ENCODE measurements at regions not wholly inside any gene's neighbourhood (a gene's known extent, or its start where the extent isn't known, plus 50 kb on each side); places are given as distances from the start of the nearest gene placed in this dataset.

- Histone ChIP-seq H3K9me3 (ENCODE audit: insufficient read depth, low read length) (no peaks in the 10 kb centered on the region; the same call in 1 of the 2 replicates), H3K4me1 (ENCODE audit: low read length) (no peaks in the 10 kb centered on the region), H4K20me1 (ENCODE audit: insufficient read depth, low read length) (no peaks in the 10 kb centered on the region), H3K4me3 (ENCODE audit: low read length) (no peak overlapping the region), H3K36me3 (replicated peaks; ENCODE audit: low read depth, low read length) (no peaks in the 10 kb centered on the region), H3K4me2 (ENCODE audit: low read length) (no peak overlapping the region), H2AFZ (ENCODE audit: low read depth, low read length) (no peak overlapping the region), H3K27ac (ENCODE audit: low read length) (no peak overlapping the region), H3K9ac (ENCODE audit: low read length) (no peak overlapping the region), H3K79me2 (ENCODE audit: low read length) (no peaks in the 10 kb centered on the region), H3K27me3 (ENCODE audit: low read depth, low read length) (no peaks in the 10 kb centered on the region)
- no peak for TF ChIP-seq EZH2phosphoT487 (IDR thresholded peaks at IDR 0.05; ENCODE audit: low read depth)
- no peak for TF ChIP-seq CTCF (IDR thresholded peaks at IDR 0.05; ENCODE audit: low read depth, low read length)
Measured at GRCh38 chr13:105537113-105537512, 998.3 kb downstream of the EFNB2 start.

GRCh38 chr13:105530468-105530867 is 1005.0 kb downstream of the EFNB2 start:
- H3K9ac ChIP-seq (ENCODE audit: low read length) = no peak overlapping the region
- H4K20me1 ChIP-seq (ENCODE audit: insufficient read depth, low read length) = no peaks in the 10 kb centered on the region
- H3K4me3 ChIP-seq (ENCODE audit: low read length) = no peak overlapping the region
- no peaks in the 10 kb centered on the region for H3K36me3 ChIP-seq (replicated peaks; ENCODE audit: low read depth, low read length)
- TF ChIP-seq EZH2phosphoT487 (IDR thresholded peaks at IDR 0.05; ENCODE audit: low read depth) (no peak), CTCF (IDR thresholded peaks at IDR 0.05; ENCODE audit: low read depth, low read length) (no peak)
- H3K79me2 ChIP-seq (ENCODE audit: low read length) = no peaks in the 10 kb centered on the region
- H3K4me1 ChIP-seq (ENCODE audit: low read length) = no peaks in the 10 kb centered on the region
- no peak overlapping the region for H3K27ac ChIP-seq (ENCODE audit: low read length)
- no peak overlapping the region for H3K4me2 ChIP-seq (ENCODE audit: low read length)
- no peaks in the 10 kb centered on the region for H3K9me3 ChIP-seq (ENCODE audit: insufficient read depth, low read length)
- H3K27me3 ChIP-seq (ENCODE audit: low read depth, low read length) = no peaks in the 10 kb centered on the region
- H2AFZ ChIP-seq (ENCODE audit: low read depth, low read length) = no peak overlapping the region

- H3K4me3 ChIP-seq (ENCODE audit: low read length) = no peak overlapping the region
- no peaks in the 10 kb centered on the region for H3K27me3 ChIP-seq (ENCODE audit: low read depth, low read length)
- no peak overlapping the region for H3K4me2 ChIP-seq (ENCODE audit: low read length)
- 0 out of 2 replicates have a peak, but pooled peaks cover 4% of the 10 kb centered on the region for H3K9me3 ChIP-seq (ENCODE audit: insufficient read depth, low read length)
- no peaks in the 10 kb centered on the region for H4K20me1 ChIP-seq (ENCODE audit: insufficient read depth, low read length)
- H2AFZ ChIP-seq (ENCODE audit: low read depth, low read length) = no peak overlapping the region
- no peaks in the 10 kb centered on the region for H3K4me1 ChIP-seq (ENCODE audit: low read length)
- TF ChIP-seq CTCF (IDR thresholded peaks at IDR 0.05; ENCODE audit: low read depth, low read length) (no peak), EZH2phosphoT487 (IDR thresholded peaks at IDR 0.05; ENCODE audit: low read depth) (no peak)
- no peak overlapping the region for H3K27ac ChIP-seq (ENCODE audit: low read length)
- no peak overlapping the region for H3K9ac ChIP-seq (ENCODE audit: low read length)
- H3K79me2 ChIP-seq (ENCODE audit: low read length) = no peaks in the 10 kb centered on the region
- H3K36me3 ChIP-seq (replicated peaks; ENCODE audit: low read depth, low read length) = no peaks in the 10 kb centered on the region
Measured at GRCh38 chr13:105527127-105527526, 1008.3 kb downstream of the EFNB2 start.

GRCh38 chr13:105519771-105520170 is 1015.7 kb downstream of the EFNB2 start:
- Histone ChIP-seq H3K79me2 (ENCODE audit: low read length) (no peaks in the 10 kb centered on the region), H3K9me3 (ENCODE audit: insufficient read depth, low read length) (0 out of 2 replicates have a peak, but pooled peaks cover 4% of the 10 kb centered on the region), H3K4me1 (ENCODE audit: low read length) (no peaks in the 10 kb centered on the region), H3K27me3 (ENCODE audit: low read depth, low read length) (no peaks in the 10 kb centered on the region), H3K27ac (ENCODE audit: low read length) (no peak overlapping the region), H3K36me3 (replicated peaks; ENCODE audit: low read depth, low read length) (no peaks in the 10 kb centered on the region), H3K4me3 (ENCODE audit: low read length) (no peak overlapping the region), H4K20me1 (ENCODE audit: insufficient read depth, low read length) (no peaks in the 10 kb centered on the region), H3K9ac (ENCODE audit: low read length) (no peak overlapping the region), H3K4me2 (ENCODE audit: low read length) (no peak overlapping the region), H2AFZ (ENCODE audit: low read depth, low read length) (no peak overlapping the region)
- TF ChIP-seq CTCF (IDR thresholded peaks at IDR 0.05; ENCODE audit: low read depth, low read length) (no peak), EZH2phosphoT487 (IDR thresholded peaks at IDR 0.05; ENCODE audit: low read depth) (no peak)

Measured in OCI-LY3 (cell line).